Osteoblast (primary cell): ENCODE measurements at regions not wholly inside any gene's neighbourhood (a gene's known extent, or its start where the extent isn't known, plus 50 kb on each side); places are given as distances from the start of the nearest gene placed in this dataset.

Source experiments
- DNase-seq: peaks from one replicate; pipeline ENCODE4 v3.0.0; 2011; ENCODE audit warnings: low spot score, mixed read lengths; ENCODE audit not compliant: insufficient read length; ENCODE audit errors: missing footprints
- H2AFZ ChIP-seq: 2 replicates; pipeline ENCODE4 v1.6.0; 2011; ENCODE audit warnings: mild to moderate bottlenecking, low read length
- H3K27ac ChIP-seq: 2 replicates; pipeline ENCODE4 v1.5.1; 2011; ENCODE audit warnings: mild to moderate bottlenecking, low read depth, low read length, moderate library complexity
- H3K27me3 ChIP-seq: 2 replicates; pipeline ENCODE4 v1.6.0; 2012; ENCODE audit warnings: mild to moderate bottlenecking, control low read depth, inconsistent platforms, low read length, moderate library complexity; ENCODE audit not compliant: insufficient read depth
- H3K36me3 ChIP-seq: 2 replicates; pipeline ENCODE4 v1.5.1; 2011; ENCODE audit warnings: mild to moderate bottlenecking, low read length, control low read depth, moderate library complexity; ENCODE audit not compliant: insufficient read depth
- H3K4me1 ChIP-seq: 2 replicates; pipeline ENCODE4 v1.5.1; 2011; ENCODE audit warnings: mild to moderate bottlenecking, low read length, control low read depth, moderate library complexity; ENCODE audit not compliant: insufficient read depth
- H3K4me2 ChIP-seq: 2 replicates; pipeline ENCODE4 v1.6.0; 2011; ENCODE audit warnings: mild to moderate bottlenecking, low read length; ENCODE audit not compliant: insufficient read depth
- H3K4me3 ChIP-seq: fragments of 200-600 bp; sonication (generic); 3 replicates; pipeline ENCODE4 v1.5.1; 2012; ENCODE audit warnings: mild to moderate bottlenecking, low read length, inconsistent platforms; ENCODE audit not compliant: insufficient read depth
- H3K79me2 ChIP-seq: 2 replicates; pipeline ENCODE4 v1.6.0; 2012; ENCODE audit warnings: mild to moderate bottlenecking, low read length, control low read depth, inconsistent platforms; ENCODE audit not compliant: insufficient read depth
- H3K9me3 ChIP-seq: 2 replicates; pipeline ENCODE4 v1.5.1; 2011; ENCODE audit warnings: low read depth, low read length, control low read depth
- H4K20me1 ChIP-seq: 2 replicates; pipeline ENCODE4 v1.6.0; 2012; ENCODE audit warnings: mild to moderate bottlenecking, low read length, control low read depth; ENCODE audit not compliant: insufficient read depth
- TF ChIP-seq, protein P1 (sequence below): IDR thresholded peaks from 2 replicates; pipeline ENCODE4 v1.5.1; 2011; ENCODE audit warnings: mild to moderate bottlenecking, low read depth, low read length, moderate library complexity; ENCODE audit errors: extremely low read depth

DNA sequence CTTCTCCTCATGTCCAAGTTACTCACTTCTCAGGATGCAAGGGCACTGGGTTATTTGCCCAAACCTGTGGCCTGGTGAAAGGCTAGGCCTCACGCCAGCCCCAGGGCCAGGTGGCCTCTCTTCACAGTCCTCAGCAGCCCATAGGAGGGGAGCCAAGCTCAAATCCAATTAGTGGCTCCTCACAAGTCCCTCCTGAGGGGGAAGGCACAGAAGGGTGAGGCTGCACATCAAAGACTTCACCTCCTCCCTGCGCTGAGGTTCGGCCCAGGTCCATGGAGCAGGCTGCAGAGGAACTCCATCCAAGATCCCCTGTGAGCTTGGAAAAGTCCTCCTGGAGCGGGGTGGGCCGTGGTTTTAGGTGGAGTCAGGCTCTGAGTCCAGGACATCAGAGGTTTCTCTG lies 320.0 kb downstream of the FOXL1 start:
- H3K79me2 ChIP-seq: no peaks in the 10 kb centered on the region
- H3K27me3 ChIP-seq: no peaks in the 10 kb centered on the region
- H3K36me3 ChIP-seq: no peaks in the 10 kb centered on the region
- no peak overlapping the region for H2AFZ ChIP-seq
- H3K4me2 ChIP-seq: no peak overlapping the region
- H3K4me3 ChIP-seq: no peak overlapping the region
- no peak overlapping the region for H3K27ac ChIP-seq
- DNase-seq: no peak
- H4K20me1 ChIP-seq: no peaks in the 10 kb centered on the region
- no peaks in the 10 kb centered on the region for H3K9me3 ChIP-seq
- peaks cover 14% of the 10 kb centered on the region for H3K4me1 ChIP-seq
- TF ChIP-seq, protein P1, sequence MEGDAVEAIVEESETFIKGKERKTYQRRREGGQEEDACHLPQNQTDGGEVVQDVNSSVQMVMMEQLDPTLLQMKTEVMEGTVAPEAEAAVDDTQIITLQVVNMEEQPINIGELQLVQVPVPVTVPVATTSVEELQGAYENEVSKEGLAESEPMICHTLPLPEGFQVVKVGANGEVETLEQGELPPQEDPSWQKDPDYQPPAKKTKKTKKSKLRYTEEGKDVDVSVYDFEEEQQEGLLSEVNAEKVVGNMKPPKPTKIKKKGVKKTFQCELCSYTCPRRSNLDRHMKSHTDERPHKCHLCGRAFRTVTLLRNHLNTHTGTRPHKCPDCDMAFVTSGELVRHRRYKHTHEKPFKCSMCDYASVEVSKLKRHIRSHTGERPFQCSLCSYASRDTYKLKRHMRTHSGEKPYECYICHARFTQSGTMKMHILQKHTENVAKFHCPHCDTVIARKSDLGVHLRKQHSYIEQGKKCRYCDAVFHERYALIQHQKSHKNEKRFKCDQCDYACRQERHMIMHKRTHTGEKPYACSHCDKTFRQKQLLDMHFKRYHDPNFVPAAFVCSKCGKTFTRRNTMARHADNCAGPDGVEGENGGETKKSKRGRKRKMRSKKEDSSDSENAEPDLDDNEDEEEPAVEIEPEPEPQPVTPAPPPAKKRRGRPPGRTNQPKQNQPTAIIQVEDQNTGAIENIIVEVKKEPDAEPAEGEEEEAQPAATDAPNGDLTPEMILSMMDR: no peak

DNA sequence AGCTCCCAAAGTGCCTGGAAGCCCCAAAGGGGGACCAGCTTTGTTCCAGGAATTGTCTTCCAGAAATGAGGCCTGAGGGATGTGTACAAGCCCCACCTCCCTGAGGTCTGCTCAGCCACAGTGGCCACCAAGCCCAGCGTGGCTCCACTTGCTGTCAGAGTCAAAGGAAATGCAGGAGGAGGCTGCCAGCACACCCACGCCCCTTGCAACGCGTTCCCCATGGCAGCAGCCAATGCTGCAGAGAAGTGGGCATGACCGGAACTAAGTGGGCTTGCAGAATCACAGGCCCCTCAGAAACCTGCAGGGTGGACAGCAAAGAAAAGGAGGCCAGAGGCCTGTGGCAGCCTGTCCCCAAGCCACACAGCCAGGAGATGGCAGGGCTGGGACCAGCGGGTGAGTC lies 320.8 kb downstream of the FOXL1 start:
- Histone ChIP-seq H4K20me1 (no peaks in the 10 kb centered on the region), H3K27me3 (no peaks in the 10 kb centered on the region), H3K4me3 (no peak overlapping the region), H3K4me2 (no peak overlapping the region), H2AFZ (no peak overlapping the region), H3K4me1 (peaks cover 14% of the 10 kb centered on the region), H3K9me3 (no peaks in the 10 kb centered on the region), H3K27ac (no peak overlapping the region), H3K36me3 (no peaks in the 10 kb centered on the region), H3K79me2 (no peaks in the 10 kb centered on the region)
- TF ChIP-seq, protein P1: no peak
- no peak for DNase-seq

DNA sequence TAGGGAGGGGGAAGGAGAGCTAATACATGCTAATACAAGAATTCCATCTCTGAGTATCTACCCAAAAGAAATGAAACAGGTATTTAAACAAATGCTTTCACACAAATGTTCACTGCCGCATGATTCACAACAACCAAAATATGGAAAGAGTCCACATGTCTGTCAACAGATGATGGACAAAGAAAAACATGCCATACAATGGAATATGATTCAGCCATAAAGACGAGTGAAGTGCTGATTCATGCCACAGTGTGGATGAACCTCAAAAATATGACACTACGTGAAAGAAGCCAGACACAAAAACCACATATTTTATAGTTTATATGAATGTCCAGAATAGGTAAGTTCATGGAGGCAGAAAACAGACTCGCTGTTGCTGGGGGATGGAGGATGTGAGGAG lies 321.4 kb downstream of the FOXL1 start:
- Histone ChIP-seq H3K4me1 (peaks cover 14% of the 10 kb centered on the region), H3K27ac (no peak overlapping the region), H3K9me3 (no peaks in the 10 kb centered on the region), H3K27me3 (no peaks in the 10 kb centered on the region), H3K79me2 (no peaks in the 10 kb centered on the region), H4K20me1 (no peaks in the 10 kb centered on the region), H2AFZ (no peak overlapping the region), H3K4me2 (no peak overlapping the region), H3K36me3 (no peaks in the 10 kb centered on the region), H3K4me3 (no peak overlapping the region)
- no peak for DNase-seq
- TF ChIP-seq, protein P1: no peak

DNA sequence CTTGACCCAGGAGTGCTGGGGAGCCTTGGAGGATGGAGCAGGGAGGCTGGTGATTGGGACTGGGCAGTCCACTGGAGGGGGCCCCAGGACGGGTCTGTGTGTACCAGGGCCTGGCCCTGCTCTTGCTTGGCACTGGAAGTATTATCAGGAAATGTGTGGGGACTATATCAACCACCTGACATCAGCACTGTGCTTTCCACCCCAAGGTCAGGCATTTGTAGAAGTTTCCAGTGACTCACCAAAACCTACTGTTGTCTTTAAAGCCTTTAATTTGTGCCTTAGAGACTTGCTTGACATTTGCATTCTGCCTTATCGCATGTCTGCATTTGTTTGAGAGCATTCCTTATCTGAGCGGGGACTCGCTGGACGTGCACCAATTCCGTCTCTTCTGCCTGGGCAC lies 323.1 kb downstream of the FOXL1 start:
- DNase-seq: peak; percentile 92
- no peaks in the 10 kb centered on the region for H4K20me1 ChIP-seq
- H3K27me3 ChIP-seq: no peaks in the 10 kb centered on the region
- no peak overlapping the region for H3K4me2 ChIP-seq
- H3K4me1 ChIP-seq: peaks cover 14% of the 10 kb centered on the region
- TF ChIP-seq, protein P1: no peak
- H3K4me3 ChIP-seq: no peak overlapping the region
- H3K79me2 ChIP-seq: no peaks in the 10 kb centered on the region
- no peak overlapping the region for H3K27ac ChIP-seq
- no peaks in the 10 kb centered on the region for H3K9me3 ChIP-seq
- no peaks in the 10 kb centered on the region for H3K36me3 ChIP-seq
- H2AFZ ChIP-seq: no peak overlapping the region
